ENCODE measurements at regions not wholly inside any gene's neighbourhood (a gene's known extent, or its start where the extent isn't known, plus 50 kb on each side); places are given as distances from the start of the nearest gene placed in this dataset.

DNA sequence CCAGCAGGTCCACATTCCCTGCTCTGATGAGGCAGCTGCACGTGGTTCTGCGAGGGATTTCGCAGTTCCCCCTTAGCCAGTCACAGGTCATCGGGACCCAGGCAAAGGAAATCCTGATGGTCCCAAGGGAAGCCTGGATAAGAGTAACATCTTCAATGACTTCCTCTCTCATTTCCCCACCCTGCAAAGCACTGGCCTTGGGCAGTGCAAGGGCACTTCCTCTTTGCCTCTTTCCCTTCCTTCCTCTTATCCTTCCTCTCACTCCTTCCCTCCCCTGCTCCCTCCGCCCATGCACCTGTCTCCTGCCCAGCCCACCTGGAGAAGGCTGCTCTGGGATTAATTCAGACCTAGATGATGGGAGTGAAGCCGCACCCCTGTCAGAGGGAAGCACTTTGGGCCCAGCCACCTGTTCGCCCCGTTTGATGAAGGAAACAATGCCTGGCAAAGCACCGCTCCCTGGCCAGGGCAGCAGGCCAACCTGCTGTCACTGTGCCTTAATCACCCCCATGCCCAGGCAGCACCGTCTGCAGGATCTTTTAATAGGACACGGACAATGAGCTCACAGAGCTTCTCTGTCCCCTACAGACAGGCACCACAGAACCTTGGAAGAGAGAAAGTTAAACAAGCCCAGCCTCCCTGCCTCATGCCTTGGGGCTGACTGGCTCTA is 113.5 kb upstream of the PABPC3 start:
- Histone ChIP-seq H3K36me3 (no peaks in the 10 kb centered on the region), H3K27ac (peak overlapping the region in 2 of 12 donors; percentile 27 to 47), H3K27me3 (peaks cover 0 to 13% (median under 1%) of the 10 kb centered on the region in 9 donors), H3K9me3 (no peaks in the 10 kb centered on the region), H3K4me3 (no peak overlapping the region), H3K4me1 (peaks cover 0 to 10% (median 0%) of the 10 kb centered on the region in 12 donors)
- TF ChIP-seq POLR2A (IDR thresholded peaks at IDR 0.05) (no peak), CTCF (IDR thresholded peaks at IDR 0.05) (no peak)
- ATAC-seq (peak; percentile 84 to 99 (median 96)), DNase-seq (peak in 4 of 5 donors; percentile 37 to 69 (median 56))
- 41 to 45% (median 43%) methylated on average over 11 of the region's 11 CpGs for WGBS, 4 donors
- intact Hi-C loops (cut with DNase I), result loop anchor here in 1 of 10 donors (10.0 kb wide), 1 partner anchor 118 kb away; no protein-coding TSS in a partner anchor

DNA sequence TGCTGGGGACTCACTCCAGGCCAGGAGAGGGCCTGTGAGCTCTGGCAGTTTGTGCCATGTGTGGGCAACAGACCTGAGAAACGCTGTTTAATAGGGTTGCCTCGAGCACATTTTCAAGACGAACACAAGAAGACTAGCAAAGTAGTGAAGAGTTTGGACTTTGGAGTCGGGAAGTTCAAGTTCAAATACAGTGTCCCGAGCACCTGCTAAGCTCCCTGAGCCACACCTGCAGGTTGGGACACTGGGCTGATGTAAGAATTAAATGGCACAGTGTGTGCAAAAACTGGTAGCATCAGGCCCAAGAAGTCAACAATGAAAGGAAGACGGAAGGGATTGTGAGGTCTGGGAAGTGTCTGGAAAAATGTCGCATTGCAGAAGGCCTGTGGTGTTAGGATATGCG is 112.8 kb upstream of the PABPC3 start:
- Histone ChIP-seq H3K4me1 (peaks cover 0 to 10% (median 0%) of the 10 kb centered on the region in 12 donors), H3K27ac (peak overlapping the region in 2 of 12 donors; percentile 27 to 47), H3K27me3 (peaks cover 0 to 20% (median 3%) of the 10 kb centered on the region in 9 donors), H3K4me3 (no peak overlapping the region), H3K9me3 (no peaks in the 10 kb centered on the region), H3K36me3 (no peaks in the 10 kb centered on the region)
- TF ChIP-seq CTCF (IDR thresholded peaks at IDR 0.05) (no peak), POLR2A (IDR thresholded peaks at IDR 0.05) (no peak)
- no peak for DNase-seq
- intact Hi-C loops (cut with DNase I), result loop anchor here in 1 of 10 donors (10.0 kb wide), 1 partner anchor 118 kb away; no protein-coding TSS in a partner anchor
- no peak for ATAC-seq
- WGBS, 4 donors, result 80 to 90% (median 87%) methylated on average over 8 of the region's 8 CpGs

GRCh38 chr13:24984134-24984533 is 111.8 kb upstream of the PABPC3 start:
- TF ChIP-seq CTCF (IDR thresholded peaks at IDR 0.05) (no peak), POLR2A (IDR thresholded peaks at IDR 0.05) (no peak)
- Histone ChIP-seq H3K27me3 (peaks cover 0 to 29% (median 3%) of the 10 kb centered on the region in 9 donors), H3K9me3 (no peaks in the 10 kb centered on the region), H3K4me1 (peaks cover 0 to 10% (median 0%) of the 10 kb centered on the region in 12 donors), H3K36me3 (no peaks in the 10 kb centered on the region), H3K4me3 (no peak overlapping the region), H3K27ac (no peak overlapping the region)
- ATAC-seq (no peak), DNase-seq (no peak)
- WGBS, 4 donors, result 75 to 84% (median 81%) methylated on average over 5 of the region's 5 CpGs
- intact Hi-C loops (cut with DNase I), result loop anchor here in 1 of 10 donors (10.0 kb wide), 1 partner anchor 119 kb away; no protein-coding TSS in a partner anchor

DNA sequence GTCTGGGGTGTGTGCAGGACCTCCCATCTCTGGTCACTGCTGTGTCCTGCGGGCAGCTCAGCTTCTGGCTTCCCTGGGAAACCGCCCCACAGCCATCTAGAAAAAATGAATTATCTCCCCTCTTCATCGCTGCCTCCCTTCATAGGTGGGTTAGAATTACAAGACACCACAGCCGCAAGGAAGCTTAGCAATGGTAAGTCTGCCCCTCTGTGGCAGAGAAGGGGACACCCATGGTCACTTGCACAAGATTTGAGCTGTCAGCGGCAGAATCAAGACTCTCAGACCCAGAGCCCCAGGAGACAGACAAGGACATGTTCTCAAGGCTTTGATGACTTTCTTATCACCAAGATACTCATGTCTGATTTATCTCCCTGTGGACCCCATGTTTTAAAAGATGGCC is 110.8 kb upstream of the PABPC3 start:
- intact Hi-C loops (cut with DNase I), result loop anchor here in 1 of 10 donors (10.0 kb wide), 1 partner anchor 120 kb away; no protein-coding TSS in a partner anchor
- Histone ChIP-seq H3K4me1 (peaks cover 0 to 10% (median 0%) of the 10 kb centered on the region in 12 donors), H3K36me3 (no peaks in the 10 kb centered on the region), H3K4me3 (no peak overlapping the region), H3K27ac (no peak overlapping the region), H3K27me3 (peaks cover 0 to 31% (median 3%) of the 10 kb centered on the region in 9 donors), H3K9me3 (no peaks in the 10 kb centered on the region)
- TF ChIP-seq CTCF (IDR thresholded peaks at IDR 0.05) (no peak), POLR2A (IDR thresholded peaks at IDR 0.05) (no peak)
- 67 to 78% (median 71%) methylated on average over 5 of the region's 5 CpGs for WGBS, 4 donors
- no peak for DNase-seq
- ATAC-seq, result no peak

Measured in heart left ventricle (tissue), 16 donors.